ENCODE measurements at regions not wholly inside any gene's neighbourhood (a gene's known extent, or its start where the extent isn't known, plus 50 kb on each side); places are given as distances from the start of the nearest gene placed in this dataset.

GRCh38 chr18:60585670-60586069 is 213.1 kb upstream of the MC4R start:
- TF ChIP-seq REST (IDR thresholded peaks at IDR 0.05) = no peak
- no peak for TF ChIP-seq NR2F2 (IDR thresholded peaks at IDR 0.05)
- TF ChIP-seq CTCF (IDR thresholded peaks at IDR 0.05; ENCODE audit: low read depth, low read length, missing input control) = no peak
- no peak for TF ChIP-seq MAX (IDR thresholded peaks at IDR 0.05)
- TF ChIP-seq TAF1 (conservative IDR thresholded peaks at IDR 0.05) = no peak
